Left lung (tissue), 4 donors: ENCODE measurements at regions not wholly inside any gene's neighbourhood (a gene's known extent, or its start where the extent isn't known, plus 50 kb on each side); places are given as distances from the start of the nearest gene placed in this dataset.

Experiments
- ATAC-seq: fragments of 200-7000 bp; cut with Tn5 transposase; one replicate; pipeline ENCODE4 v1.9.1; 2020; ENCODE audit warnings: moderate library complexity
- DNase-seq, 4 donors: peaks; one replicate each; pipeline ENCODE4 v3.0.0-alpha.2; 2013 to 2020
- H3K27ac ChIP-seq, 2 donors: fragments of 200-600 bp; sonication (generic) in 1 of 2; one replicate each; pipeline versions ENCODE4 v1.5.0 to v1.8.0; 2020 to 2021
- H3K27me3 ChIP-seq, 2 donors: fragments of 200-600 bp; sonication (generic) in 1 of 2; one replicate each; pipeline versions ENCODE4 v1.5.0 to v1.8.0; 2020 to 2021
- H3K36me3 ChIP-seq, 2 donors: fragments of 200-600 bp; sonication (generic) in 1 of 2; one replicate each; pipeline versions ENCODE4 v1.5.0 to v1.8.0; 2020 to 2021
- H3K4me1 ChIP-seq, 2 donors: fragments of 200-600 bp; one replicate each; pipeline ENCODE4 v1.8.0; 2021
- H3K4me3 ChIP-seq, 2 donors: fragments of 200-600 bp; sonication (generic) in 1 of 2; one replicate each; pipeline versions ENCODE4 v1.5.0 to v1.8.0; 2020 to 2021; ENCODE audit warnings: mild to moderate bottlenecking in 1 of 2
- H3K9me3 ChIP-seq, 2 donors: fragments of 200-600 bp; sonication (generic) in 1 of 2; one replicate each; pipeline versions ENCODE4 v1.5.0 to v1.8.0; 2020 to 2021
- intact Hi-C, 2 donors: fragments of 100-400 bp; cut with DNase I; formaldehyde crosslinking; loops; one replicate each; pipeline versions ENCODE4 v1.11.2 to v1.14.2; 2022
- TF ChIP-seq, protein P1 (sequence below), 2 donors: fragments of 200-600 bp; sonication (generic) in 1 of 2; IDR thresholded peaks; one replicate each; pipeline versions ENCODE4 v1.5.0 to v1.8.0; 2021; ENCODE audit warnings: antibody characterized with exemption in 2 of 2
- donor health status: DM: no; HTN: yes; CAD: no.
- donor health status: DM: no; HTN: no; CAD: no.

DNA sequence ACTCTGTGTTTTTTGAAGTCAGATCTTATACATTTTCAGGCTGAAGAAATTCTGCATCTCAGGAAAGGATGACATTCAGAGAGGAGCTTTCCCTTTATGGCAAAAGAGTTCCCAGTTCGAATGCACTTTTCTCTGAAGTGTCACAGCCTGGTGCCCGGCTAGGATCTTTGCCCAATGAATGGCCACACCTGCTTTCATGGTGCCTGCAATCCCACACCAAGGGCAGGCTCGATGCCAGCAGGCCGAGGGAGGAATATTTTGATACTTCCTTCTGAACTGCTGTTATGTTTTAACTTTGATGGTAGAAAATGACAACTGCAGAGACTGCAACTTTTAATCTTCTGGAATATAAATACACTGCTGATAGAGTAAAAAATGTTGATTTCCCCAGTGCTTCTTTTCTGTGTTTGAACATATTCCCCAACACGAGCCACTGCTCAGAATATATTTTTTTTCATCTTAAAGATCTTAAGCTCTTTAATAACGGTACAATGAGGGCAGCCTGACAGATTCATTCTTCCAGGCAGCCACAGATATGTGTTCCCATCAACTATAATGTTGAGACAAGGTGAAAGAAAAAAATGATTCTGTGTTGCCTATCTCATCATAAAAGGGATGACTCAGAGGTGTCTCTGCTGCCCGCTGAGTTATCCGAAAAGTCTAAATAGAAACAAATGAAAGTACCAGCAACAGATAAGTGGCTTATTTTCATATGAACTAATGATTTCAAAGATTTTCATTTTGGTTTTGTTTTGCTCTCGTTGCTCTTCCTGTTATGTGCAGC lies 848.5 kb downstream of the DCDC2C start:
- Histone ChIP-seq H3K27me3 (no peaks in the 10 kb centered on the region), H3K27ac (no peak overlapping the region), H3K36me3 (no peaks in the 10 kb centered on the region), H3K9me3 (peaks cover 0 to 3% of the 10 kb centered on the region in 2 donors), H3K4me3 (no peak overlapping the region), H3K4me1 (no peaks in the 10 kb centered on the region)
- no peak for DNase-seq
- ATAC-seq: no peak
- TF ChIP-seq, protein P1, sequence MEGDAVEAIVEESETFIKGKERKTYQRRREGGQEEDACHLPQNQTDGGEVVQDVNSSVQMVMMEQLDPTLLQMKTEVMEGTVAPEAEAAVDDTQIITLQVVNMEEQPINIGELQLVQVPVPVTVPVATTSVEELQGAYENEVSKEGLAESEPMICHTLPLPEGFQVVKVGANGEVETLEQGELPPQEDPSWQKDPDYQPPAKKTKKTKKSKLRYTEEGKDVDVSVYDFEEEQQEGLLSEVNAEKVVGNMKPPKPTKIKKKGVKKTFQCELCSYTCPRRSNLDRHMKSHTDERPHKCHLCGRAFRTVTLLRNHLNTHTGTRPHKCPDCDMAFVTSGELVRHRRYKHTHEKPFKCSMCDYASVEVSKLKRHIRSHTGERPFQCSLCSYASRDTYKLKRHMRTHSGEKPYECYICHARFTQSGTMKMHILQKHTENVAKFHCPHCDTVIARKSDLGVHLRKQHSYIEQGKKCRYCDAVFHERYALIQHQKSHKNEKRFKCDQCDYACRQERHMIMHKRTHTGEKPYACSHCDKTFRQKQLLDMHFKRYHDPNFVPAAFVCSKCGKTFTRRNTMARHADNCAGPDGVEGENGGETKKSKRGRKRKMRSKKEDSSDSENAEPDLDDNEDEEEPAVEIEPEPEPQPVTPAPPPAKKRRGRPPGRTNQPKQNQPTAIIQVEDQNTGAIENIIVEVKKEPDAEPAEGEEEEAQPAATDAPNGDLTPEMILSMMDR (IDR thresholded peaks at IDR 0.05): no peak
- intact Hi-C loops: no loop called here

DNA sequence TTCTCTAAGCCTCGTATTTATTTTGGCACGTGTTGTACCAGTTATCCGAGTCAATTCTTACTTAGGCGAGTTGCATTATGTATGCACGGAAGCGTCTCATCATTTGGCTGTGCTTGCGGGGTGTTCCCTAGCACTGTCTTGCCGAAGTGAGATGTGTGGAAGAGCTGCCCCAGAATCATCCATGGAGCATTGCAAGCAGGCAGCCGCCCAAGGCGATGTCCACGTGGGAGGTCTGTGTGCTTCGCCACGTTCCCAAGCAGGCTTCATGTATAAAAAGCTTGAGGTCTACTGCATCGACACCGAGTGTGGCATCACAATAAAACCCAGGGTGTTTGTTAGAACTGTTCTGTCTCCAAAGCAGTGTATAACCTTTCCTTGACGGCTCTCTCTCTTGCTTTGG lies 849.9 kb downstream of the DCDC2C start:
- Histone ChIP-seq H3K27me3 (no peaks in the 10 kb centered on the region), H3K4me1 (no peaks in the 10 kb centered on the region), H3K27ac (no peak overlapping the region), H3K4me3 (no peak overlapping the region), H3K36me3 (no peaks in the 10 kb centered on the region), H3K9me3 (peaks cover 0 to 3% of the 10 kb centered on the region in 2 donors)
- ATAC-seq (no peak), DNase-seq (peak in 2 of 4 donors; percentile 42 to 57)
- TF ChIP-seq, protein P1 (IDR thresholded peaks at IDR 0.05): no peak
- intact Hi-C loops: no loop called here

DNA sequence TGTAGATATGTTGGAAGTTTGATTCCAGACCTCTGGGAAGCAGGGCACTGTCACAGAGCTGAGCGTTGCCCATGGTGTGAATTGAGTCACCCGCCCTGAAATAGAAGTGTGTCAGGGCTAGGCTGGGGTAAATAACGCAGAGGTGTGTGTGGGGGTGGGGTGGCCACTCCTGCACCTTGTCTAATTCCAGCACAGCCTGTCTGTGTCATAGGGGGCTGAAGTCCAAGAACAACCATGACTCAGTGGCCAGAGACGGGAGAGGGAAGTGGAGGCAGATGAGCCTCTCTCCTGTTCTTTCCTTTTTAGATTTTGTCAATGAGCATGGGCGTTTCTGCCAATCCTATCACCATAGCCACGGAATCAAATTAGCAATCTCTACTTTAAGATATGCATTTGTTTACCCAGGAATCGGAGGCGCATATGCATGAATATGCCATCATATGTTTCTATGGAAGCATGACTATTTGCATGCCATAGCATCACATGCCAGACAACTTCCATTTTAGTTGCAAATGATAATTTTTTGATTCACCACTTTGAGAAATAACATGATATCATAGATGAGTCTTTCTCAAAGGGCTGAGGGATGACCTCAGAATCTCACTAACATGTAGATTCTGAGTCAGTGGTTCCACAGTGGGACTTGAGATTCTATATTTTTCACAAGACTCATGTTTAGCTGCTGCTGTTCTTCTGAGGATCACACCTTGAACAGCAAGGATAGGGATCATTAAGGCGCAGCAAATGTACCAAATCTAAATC lies 852.9 kb downstream of the DCDC2C start:
- Histone ChIP-seq H3K4me1 (no peaks in the 10 kb centered on the region), H3K9me3 (peaks cover 0 to 5% of the 10 kb centered on the region in 2 donors), H3K27me3 (no peaks in the 10 kb centered on the region), H3K36me3 (no peaks in the 10 kb centered on the region), H3K27ac (no peak overlapping the region), H3K4me3 (no peak overlapping the region)
- TF ChIP-seq, protein P1 (IDR thresholded peaks at IDR 0.05): no peak
- DNase-seq (no peak), ATAC-seq (no peak)
- intact Hi-C loops: no loop called here

DNA sequence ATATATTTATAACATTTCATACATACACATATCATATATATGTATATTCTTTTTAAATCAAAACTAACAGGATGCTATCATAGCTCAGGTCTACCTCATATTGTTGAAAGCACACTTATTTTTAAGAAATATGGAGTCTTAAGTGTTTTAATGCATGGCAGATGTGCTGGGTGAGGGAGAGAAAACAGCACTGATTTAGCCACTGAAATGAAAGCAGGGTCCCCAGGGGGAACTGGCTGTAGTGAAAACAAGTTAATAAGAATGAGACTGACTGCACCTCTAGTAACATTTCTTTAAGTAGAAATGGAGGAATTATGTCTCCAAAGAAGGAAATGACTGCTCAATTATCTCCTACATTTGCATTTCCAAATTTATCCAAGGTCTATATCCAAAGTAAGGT lies 857.8 kb downstream of the DCDC2C start:
- ATAC-seq (no peak), DNase-seq (no peak)
- no peaks in the 10 kb centered on the region for H3K4me1 ChIP-seq
- H3K36me3 ChIP-seq: no peaks in the 10 kb centered on the region
- H3K4me3 ChIP-seq: no peak overlapping the region
- TF ChIP-seq, protein P1 (IDR thresholded peaks at IDR 0.05): no peak
- H3K27ac ChIP-seq: no peak overlapping the region
- H3K9me3 ChIP-seq: peaks cover 0 to 2% of the 10 kb centered on the region in 2 donors
- intact Hi-C loops: no loop called here
- H3K27me3 ChIP-seq: no peaks in the 10 kb centered on the region

DNA sequence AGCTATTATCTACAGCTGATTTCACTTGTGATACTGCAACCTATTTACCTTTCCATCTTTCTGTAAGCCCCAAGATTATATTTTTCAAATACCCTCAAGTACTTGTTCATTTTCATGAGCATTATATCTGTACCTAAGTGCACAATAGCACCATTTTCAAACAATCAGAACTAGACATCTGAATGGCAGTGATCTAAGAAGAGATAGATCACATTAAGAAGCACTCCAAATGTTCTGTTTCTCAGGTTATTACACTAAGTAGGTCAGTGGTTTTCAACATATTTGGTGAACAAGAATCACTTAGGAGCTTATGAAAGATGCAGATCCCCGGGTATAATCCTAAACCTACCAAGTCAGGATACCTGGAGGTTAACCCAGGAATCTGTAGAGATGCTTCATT lies 872.7 kb downstream of the DCDC2C start:
- no peak overlapping the region for H3K4me3 ChIP-seq
- no peak for DNase-seq
- H3K36me3 ChIP-seq: no peaks in the 10 kb centered on the region
- H3K9me3 ChIP-seq: peaks cover 0 to 20% of the 10 kb centered on the region in 2 donors
- no peak for ATAC-seq
- TF ChIP-seq, protein P1 (IDR thresholded peaks at IDR 0.05): no peak
- no peaks in the 10 kb centered on the region for H3K27me3 ChIP-seq
- no peaks in the 10 kb centered on the region for H3K4me1 ChIP-seq
- H3K27ac ChIP-seq: no peak overlapping the region
- intact Hi-C loops: no loop called here
